HG03025 (cell line): ENCODE measurements at regions not wholly inside any gene's neighbourhood (a gene's known extent, or its start where the extent isn't known, plus 50 kb on each side); places are given as distances from the start of the nearest gene placed in this dataset.
"Not testable (repeated sequence)": the region's sequence is repeated elsewhere in the genome, so short reads cannot be mapped to it uniquely, and the experiment has no call there.

ENCODE experiments used
- ATAC-seq: cut with Tn5 transposase; IDR thresholded peaks from one replicate; pipeline ENCODE4 v1.9.1; 2021; ENCODE audit warnings: mild to moderate bottlenecking, moderate library complexity; ENCODE audit not compliant: unreplicated experiment, low FRiP score

DNA sequence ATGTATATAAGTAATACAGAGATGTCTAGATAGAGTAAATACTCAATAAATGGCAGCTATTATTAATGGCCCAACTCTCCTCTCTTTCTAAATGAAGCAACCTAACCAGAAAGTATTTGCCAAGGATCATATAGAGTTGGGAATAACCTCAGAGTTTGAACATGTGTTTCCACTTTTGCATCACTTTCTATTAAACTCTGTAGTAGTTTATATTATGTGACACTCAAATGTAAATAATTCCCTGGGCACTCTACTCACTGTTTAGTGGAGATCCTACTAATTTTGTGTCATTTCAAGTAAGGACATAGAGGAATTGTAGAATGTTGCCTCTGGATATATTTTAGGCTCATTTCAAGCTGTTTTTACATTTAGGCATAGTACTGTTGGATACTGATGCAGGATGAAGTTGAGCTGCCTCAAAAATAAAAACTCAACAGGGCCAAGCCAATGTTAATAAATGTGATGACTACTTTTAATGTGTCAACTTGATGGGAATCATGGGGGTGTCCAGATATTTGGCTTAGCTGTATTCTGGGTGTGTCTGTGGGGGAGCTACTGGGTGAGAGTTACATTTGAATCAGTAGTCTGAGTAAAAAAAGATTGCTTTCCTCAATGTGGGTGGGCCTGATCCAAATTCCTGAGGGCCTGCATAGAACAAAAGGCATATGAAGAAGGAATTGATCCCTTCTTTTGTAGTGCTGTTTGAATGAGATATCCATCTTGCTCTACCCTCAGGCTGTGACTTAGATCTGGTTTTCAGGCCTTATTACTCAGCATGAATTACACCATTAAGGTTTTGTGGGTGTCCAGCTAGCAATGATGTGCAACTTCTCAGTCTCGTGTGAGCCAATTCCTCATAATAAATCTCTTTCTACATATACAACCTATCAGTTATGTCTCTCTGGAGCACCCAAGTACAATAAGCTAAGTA, 1368.2 kb downstream of the STIM2 start:
- ATAC-seq: no peak

DNA sequence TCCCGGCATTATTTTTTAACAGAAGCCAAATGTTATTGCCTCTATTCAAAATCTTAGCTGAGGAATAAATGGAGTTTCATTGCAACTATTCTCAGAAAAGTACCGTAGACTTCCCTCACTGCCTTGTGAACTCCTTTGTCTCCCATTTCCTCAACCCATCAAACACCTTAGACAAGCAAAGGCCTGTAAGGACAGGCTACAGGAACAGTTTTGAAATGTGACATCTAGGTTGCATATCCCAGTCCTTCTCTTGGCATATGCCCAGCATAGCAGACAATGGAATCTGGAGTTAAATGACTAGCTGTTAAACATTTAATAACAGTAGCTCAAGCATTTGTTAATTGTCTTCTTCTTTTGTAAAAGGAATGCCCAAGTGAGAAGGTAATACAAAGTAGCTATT, 1371.7 kb downstream of the STIM2 start:
- ATAC-seq: no peak

DNA sequence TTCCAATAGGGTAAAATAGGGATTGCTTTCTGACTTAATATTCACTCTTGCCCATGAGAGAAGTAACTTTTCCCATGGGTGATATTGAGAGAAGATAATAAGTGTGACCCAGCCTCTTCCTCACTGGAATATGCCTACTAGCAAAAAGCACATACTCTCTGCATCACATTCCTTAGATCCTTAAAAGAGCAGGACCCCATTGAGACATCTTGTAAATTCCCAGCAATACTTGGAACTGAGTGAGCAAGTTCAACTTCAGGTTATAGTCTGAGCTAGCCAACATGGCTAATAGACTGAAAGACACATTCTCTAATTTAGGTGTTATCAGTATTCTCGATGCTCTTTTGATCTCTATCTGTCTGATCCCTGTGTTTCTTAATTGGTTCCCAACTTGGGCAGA, 1372.3 kb downstream of the STIM2 start:
- ATAC-seq: no peak

- no peak for ATAC-seq
These were observed 1373.1 kb downstream of the STIM2 start for GRCh38 chr4:28233724-28234123.

- ATAC-seq: no peak
These were observed 1378.2 kb downstream of the STIM2 start for GRCh38 chr4:28238876-28239275.

- ATAC-seq: no peak
These were observed 1380.4 kb downstream of the STIM2 start for GRCh38 chr4:28241021-28241420.

DNA sequence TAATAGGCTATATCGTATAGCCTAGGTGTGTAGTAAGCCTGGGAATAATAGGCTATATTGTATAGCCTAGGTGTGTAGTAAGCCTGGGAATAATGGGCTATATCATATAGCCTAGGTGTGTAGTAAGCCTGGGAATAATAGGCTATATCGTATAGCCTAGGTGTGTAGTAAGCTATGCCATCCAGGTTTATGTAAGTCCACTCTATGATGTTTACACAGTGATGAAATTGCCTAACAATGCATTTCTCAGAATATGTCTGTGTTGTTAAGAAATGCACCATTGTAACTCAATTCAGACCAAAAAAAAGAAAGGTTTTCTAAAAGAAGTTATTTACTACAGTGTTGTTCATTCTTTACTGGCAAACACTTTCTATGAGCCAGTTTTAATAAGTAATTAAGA, 1387.2 kb downstream of the STIM2 start:
- ATAC-seq: no peak

DNA sequence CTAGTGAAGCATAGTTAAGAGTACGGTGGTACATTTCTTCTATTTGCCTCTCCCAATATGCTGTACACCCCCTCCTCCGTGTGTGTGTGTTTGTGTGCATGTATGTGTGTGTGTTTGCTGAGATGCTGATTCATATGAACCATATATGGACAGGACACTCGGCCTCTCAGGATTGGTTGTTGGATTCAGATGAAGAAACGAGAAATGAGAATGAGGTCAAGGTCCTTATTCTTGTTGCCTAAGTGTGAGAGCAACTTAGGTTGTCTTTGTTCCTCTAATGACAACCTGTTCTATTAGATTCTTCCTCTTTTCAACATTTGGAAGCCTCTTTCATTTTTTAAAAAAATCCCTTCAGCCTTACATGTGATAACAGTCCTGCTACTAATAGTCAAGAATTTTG, 1387.6 kb downstream of the STIM2 start:
- ATAC-seq: peak; percentile 51

- ATAC-seq: no peak
These were observed 1390.0 kb downstream of the STIM2 start for GRCh38 chr4:28250646-28251045.

GRCh38 chr4:28251831-28252230, 1391.2 kb downstream of the STIM2 start:
- ATAC-seq: no peak

GRCh38 chr4:28254003-28254402, 1393.4 kb downstream of the STIM2 start:
- no peak for ATAC-seq

GRCh38 chr4:28256295-28256694, 1395.7 kb downstream of the STIM2 start:
- no peak for ATAC-seq

DNA sequence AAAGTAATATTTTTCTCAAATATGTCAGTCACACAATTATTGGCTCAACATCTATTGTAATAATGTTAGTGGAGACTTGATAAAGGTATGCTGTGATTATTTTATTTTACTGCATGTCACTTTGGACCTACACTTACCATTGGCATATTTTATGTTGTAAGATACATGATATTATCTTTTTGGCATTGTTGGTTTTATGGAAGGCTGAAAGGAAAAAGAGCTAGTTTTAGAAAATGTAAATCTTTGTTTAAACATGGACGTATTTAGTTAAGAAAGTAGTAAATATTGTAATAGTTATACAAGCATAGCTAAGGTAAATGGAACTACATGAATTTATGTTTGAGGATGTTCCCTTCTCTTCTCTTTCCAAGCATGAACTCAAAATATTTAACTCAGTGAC, 1399.3 kb downstream of the STIM2 start:
- ATAC-seq: no peak

DNA sequence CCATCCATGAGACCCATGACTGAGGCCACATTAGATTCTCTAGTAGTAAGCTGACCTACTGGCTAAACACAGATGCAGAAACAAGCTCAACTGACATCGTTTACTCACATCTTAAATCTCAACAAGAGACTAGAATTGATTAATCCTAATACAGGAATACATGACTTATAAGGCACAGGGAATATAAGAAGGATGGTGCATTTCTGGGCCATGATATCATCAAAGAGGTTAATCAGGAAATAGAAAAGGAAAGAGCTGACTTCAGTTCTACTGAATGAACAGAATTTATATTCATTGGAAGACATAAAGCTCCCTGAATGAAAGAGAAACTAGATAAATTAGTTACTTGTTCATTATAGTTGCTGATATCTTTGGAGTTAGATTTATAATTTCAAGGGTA, 1406.5 kb downstream of the STIM2 start:
- no peak for ATAC-seq

DNA sequence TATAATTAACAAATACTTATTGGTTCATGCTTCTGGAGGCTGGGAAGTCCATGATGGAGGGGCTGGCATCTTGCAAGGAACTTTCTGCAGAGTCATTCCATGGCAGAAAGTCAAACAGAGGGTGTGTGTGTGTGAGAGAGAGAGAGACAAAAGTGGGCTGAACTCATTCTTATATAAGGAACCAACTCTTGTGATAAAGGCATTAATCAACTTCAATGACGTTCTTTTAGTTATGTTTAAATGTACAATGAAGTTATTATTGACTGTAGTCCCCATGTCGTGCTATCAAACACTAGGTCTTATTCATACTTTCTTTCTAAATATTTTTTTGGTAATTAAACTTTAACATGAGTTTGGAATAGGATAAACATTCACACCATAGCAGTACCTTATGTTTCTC, 1408.8 kb downstream of the STIM2 start:
- no peak for ATAC-seq

- ATAC-seq: no peak
These were observed 1417.3 kb downstream of the STIM2 start for GRCh38 chr4:28277931-28278330.

- no peak for ATAC-seq
These were observed 1418.0 kb downstream of the STIM2 start for GRCh38 chr4:28278676-28279075.

- ATAC-seq: no peak
These were observed 1418.6 kb downstream of the STIM2 start for GRCh38 chr4:28279249-28279648.

- not testable (repeated sequence) for ATAC-seq
These were observed 1425.6 kb downstream of the STIM2 start for GRCh38 chr4:28286266-28286665.

- no peak for ATAC-seq
These were observed 1427.2 kb downstream of the STIM2 start for GRCh38 chr4:28287831-28288233.

DNA sequence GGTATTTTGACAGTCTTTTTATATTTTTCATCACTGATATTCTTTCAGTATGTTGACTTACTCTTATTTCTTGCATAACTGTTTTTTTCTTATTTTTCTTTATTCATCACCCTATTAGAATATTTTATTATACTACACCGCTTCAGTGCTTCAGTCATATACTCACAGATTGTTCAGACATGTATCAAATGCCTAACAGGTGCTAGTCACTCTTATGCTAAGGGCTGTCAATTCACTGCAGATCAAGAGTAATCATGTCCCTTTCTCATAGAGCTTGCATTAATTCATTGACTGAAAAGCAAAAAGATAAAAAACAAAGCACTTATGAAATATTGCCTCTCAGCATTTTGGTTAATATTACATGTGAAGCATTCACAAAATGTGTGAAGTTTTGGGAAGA, 1435.6 kb downstream of the STIM2 start:
- ATAC-seq: no peak

GRCh38 chr4:28310926-28311325, 1450.3 kb downstream of the STIM2 start:
- ATAC-seq: no peak
